HCT116 (cell line): ENCODE measurements at regions not wholly inside any gene's neighbourhood (a gene's known extent, or its start where the extent isn't known, plus 50 kb on each side); places are given as distances from the start of the nearest gene placed in this dataset.
A peak's percentile ranks its signal among the peaks of the same experiment; 100 is the strongest.

Experiments
- ATAC-seq: fragments of 200-7000 bp; cut with Tn5 transposase; 2 replicates; pipeline ENCODE4 v1.9.1; 2020; ENCODE audit warnings: mild to moderate bottlenecking, moderate library complexity
- BruUV-seq: library from RNA; stranded (reverse); fragments of 400-500 nt; replicated peaks from 2 replicates; lab custom pipeline; 2021; lab: Mats Ljungman, UMichigan
- CTCF ChIA-PET: fragments of 300-600 bp; sonication (Branson Sonifier 250); formaldehyde crosslinking; loops from one replicate; lab custom pipeline; 2021; ENCODE audit warnings: antibody characterized with exemption; lab: Charles Lee
- POLR2A ChIA-PET: fragments of 300-600, 350-600 bp; sonication (Branson Sonifier 250); formaldehyde crosslinking; loops from one replicate; lab custom pipeline; 2021; ENCODE audit warnings: antibody characterized with exemption; lab: Charles Lee
- RAD21 ChIA-PET, 2 experiments: fragments of 300-600 bp; sonication (Branson Sonifier 250); formaldehyde crosslinking; loops; one replicate each; lab custom pipeline; 2023; ENCODE audit warnings: low total read pairs in 2 of 2; ENCODE audit not compliant: uncharacterized antibody in 2 of 2, unreplicated experiment in 2 of 2, low non-redundant PET in 1 of 2; lab: Charles Lee
- DNase-seq: peaks from one replicate; pipeline ENCODE4 v3.0.0-alpha.2; 2010; ENCODE audit warnings: low read depth, low spot score
- H2AFZ ChIP-seq: fragments of 200-600 bp; shearing (Covaris generic), sonication (generic); 2 replicates; pipeline ENCODE4 v1.6.1; 2017; ENCODE audit warnings: low read depth, mixed run types, mixed read lengths, antibody characterized with exemption, low read length; ENCODE audit not compliant: poor library complexity, severe bottlenecking
- H3K27ac ChIP-seq: 2 replicates; pipeline ENCODE4 v1.5.1; 2012; ENCODE audit warnings: low read depth, low read length
- H3K27me3 ChIP-seq: fragments of 200-600 bp; sonication (generic); 2 replicates; pipeline ENCODE4 v1.6.1; 2016; ENCODE audit warnings: mixed run types, low read length, mixed read lengths; ENCODE audit not compliant: insufficient read depth
- H3K36me3 ChIP-seq, 2 experiments: fragments of 200-500 bp in 1 of 2; fragments of 200-600 bp in 1 of 2; sonication (Bioruptor generic) in 1 of 2; sonication (generic) in 1 of 2; 2 replicates each; pipeline versions ENCODE4 v1.5.1 to v1.6.1; 2014 to 2016; ENCODE audit warnings: low read length in 2 of 2, inconsistent platforms in 1 of 2, mixed read lengths in 1 of 2, mixed run types in 1 of 2; ENCODE audit not compliant: insufficient read depth in 2 of 2, control insufficient read depth in 1 of 2
- H3K4me1 ChIP-seq, 2 experiments: fragments of 200-600 bp in 1 of 2; sonication (generic) in 1 of 2; 2 replicates each; pipeline versions ENCODE4 v1.5.1 to v1.6.1; 2012 to 2017; ENCODE audit warnings: low read length in 2 of 2, inconsistent platforms in 1 of 2, mild to moderate bottlenecking in 1 of 2, mixed read lengths in 1 of 2, mixed run types in 1 of 2, moderate library complexity in 1 of 2; ENCODE audit not compliant: insufficient read depth in 2 of 2, control insufficient read depth in 1 of 2
- H3K4me2 ChIP-seq: fragments of 200-600 bp; sonication (generic); 2 replicates; pipeline ENCODE4 v1.6.1; 2017; ENCODE audit warnings: mixed run types, low read length, mixed read lengths
- H3K4me3 ChIP-seq, 2 experiments: fragments of 200-600 bp in 1 of 2; sonication (generic) in 1 of 2; replicated peaks in 1 of 2; 2 replicates each; pipeline ENCODE4 v1.5.1; 2011 to 2016; ENCODE audit warnings: low read length in 2 of 2, control low read depth in 1 of 2, low read depth in 1 of 2, mild to moderate bottlenecking in 1 of 2, mixed read lengths in 1 of 2, mixed run types in 1 of 2
- H3K79me2 ChIP-seq: fragments of 200-600 bp; sonication (generic); 2 replicates; pipeline ENCODE4 v1.6.1; 2017; ENCODE audit warnings: mild to moderate bottlenecking, mixed run types, low read length, moderate library complexity, mixed read lengths; ENCODE audit not compliant: insufficient read depth
- H3K9ac ChIP-seq: fragments of 200-600 bp; sonication (generic); 2 replicates; pipeline ENCODE4 v1.6.1; 2016; ENCODE audit warnings: low read length, mixed read lengths
- H3K9me2 ChIP-seq: fragments of 200-600 bp; sonication (generic), shearing (Covaris generic); 2 replicates; pipeline ENCODE4 v1.6.1; 2017; ENCODE audit warnings: mixed run types, mild to moderate bottlenecking, moderate library complexity; ENCODE audit not compliant: insufficient read depth
- H3K9me3 ChIP-seq, 2 experiments: fragments of 200-500 bp in 1 of 2; fragments of 200-600 bp in 1 of 2; sonication (Bioruptor generic) in 1 of 2; sonication (generic) in 1 of 2; 2 replicates each; pipeline ENCODE4 v1.6.1; 2014 to 2017; ENCODE audit warnings: low read length in 2 of 2, mixed read lengths in 2 of 2, inconsistent platforms in 1 of 2, low read depth in 1 of 2, mild to moderate bottlenecking in 1 of 2, mixed run types in 1 of 2, moderate library complexity in 1 of 2; ENCODE audit not compliant: control insufficient read depth in 1 of 2, insufficient read depth in 1 of 2
- H4K20me1 ChIP-seq: fragments of 200-600 bp; sonication (generic), shearing (Covaris generic); 2 replicates; pipeline ENCODE4 v1.6.1; 2017; ENCODE audit warnings: mixed run types, mild to moderate bottlenecking, moderate library complexity; ENCODE audit not compliant: insufficient read depth
- CBX3 ChIP-seq: IDR thresholded peaks from 2 replicates; pipeline ENCODE4 v1.6.1; 2012; ENCODE audit warnings: low read depth
- CEBPB ChIP-seq: IDR thresholded peaks from 2 replicates; pipeline ENCODE4 v1.6.1; 2012; ENCODE audit warnings: low read depth
- CTCF ChIP-seq, 3 experiments: fragments of 200-600 bp in 1 of 3; sonication (generic) in 1 of 3; IDR thresholded peaks in 2 of 3; conservative IDR thresholded peaks in 1 of 3; 2 replicates each; pipeline ENCODE4 v1.5.1; 2012 to 2017; ENCODE audit warnings: low read depth in 2 of 3, low read length in 2 of 3, antibody characterized with exemption in 1 of 3, borderline replicate concordance in 1 of 3, control low read depth in 1 of 3, mild to moderate bottlenecking in 1 of 3, mixed read lengths in 1 of 3, mixed run types in 1 of 3, moderate library complexity in 1 of 3; ENCODE audit not compliant: insufficient read depth in 1 of 3
- EZH2 ChIP-seq: fragments of 200-600 bp; sonication (generic); IDR thresholded peaks from 2 replicates; pipeline ENCODE4 v1.6.1; 2017; ENCODE audit warnings: antibody characterized with exemption, mixed run types
- FOSL1 ChIP-seq: IDR thresholded peaks from 2 replicates; pipeline ENCODE4 v1.6.1; 2012; ENCODE audit warnings: low read depth
- JUND ChIP-seq: IDR thresholded peaks from 2 replicates; pipeline ENCODE4 v1.6.1; 2012
- MAX ChIP-seq: IDR thresholded peaks from 2 replicates; pipeline ENCODE4 v1.6.1; 2012
- POLR2A ChIP-seq: IDR thresholded peaks from 2 replicates; pipeline ENCODE4 v1.7.0; 2011; ENCODE audit warnings: borderline replicate concordance; ENCODE audit not compliant: insufficient read depth, insufficient read length; ENCODE audit errors: extremely low read depth
- POLR2AphosphoS5 ChIP-seq: IDR thresholded peaks from 2 replicates; pipeline ENCODE4 v1.6.1; 2011; ENCODE audit warnings: mild to moderate bottlenecking, low read depth, low read length, moderate library complexity
- REST ChIP-seq: IDR thresholded peaks from 2 replicates; pipeline ENCODE4 v1.6.1; 2012; ENCODE audit warnings: low read depth
- TCF7L2 ChIP-seq: IDR thresholded peaks from 2 replicates; pipeline ENCODE4 v1.7.0; 2011; ENCODE audit warnings: borderline replicate concordance, inconsistent platforms; ENCODE audit not compliant: insufficient read depth, insufficient read length; ENCODE audit errors: extremely low read depth
- YY1 ChIP-seq: IDR thresholded peaks from 2 replicates; pipeline ENCODE4 v1.6.1; 2011; ENCODE audit warnings: low read length, low read depth, moderate library complexity, mild to moderate bottlenecking; ENCODE audit not compliant: insufficient replicate concordance; ENCODE audit errors: extremely low read depth
- intact Hi-C: fragments of 100-400 bp; cut with micrococcal nuclease; formaldehyde crosslinking; loops from 2 replicates; pipeline ENCODE4 v1.10.0; 2022

- Histone ChIP-seq H3K4me1 (peaks cover 6 to 10% of the 10 kb centered on the region in 2 experiments), H3K27ac (no peak overlapping the region), H3K9ac (no peak overlapping the region), H3K27me3 (peaks cover 19% of the 10 kb centered on the region), H3K9me2 (no peaks in the 10 kb centered on the region), H3K4me2 (peak overlapping the region; percentile 13; the same call in 1 of the 2 replicates), H4K20me1 (no peaks in the 10 kb centered on the region), H3K4me3 (no peak overlapping the region), H2AFZ (no peak overlapping the region), H3K79me2 (no peaks in the 10 kb centered on the region), H3K9me3 (no peaks in the 10 kb centered on the region), H3K36me3 (no peaks in the 10 kb centered on the region)
- no peak for DNase-seq
- intact Hi-C loops, result no loop called here
- peak; percentile 87 for ATAC-seq
- RAD21 ChIA-PET, result no interaction called here
- BruUV-seq, result no TSS peak
- POLR2A ChIA-PET, result interaction anchor here (0.6 kb wide), 1 partner anchor 352 kb away, joined by 4 read pairs; no protein-coding TSS in a partner anchor
- CTCF ChIA-PET, result interaction anchor here (2.1 kb wide), 1 partner anchor 23 kb away, joined by 6 read pairs; no protein-coding TSS in a partner anchor
- TF ChIP-seq CEBPB, result no peak
- TF ChIP-seq CTCF (IDR thresholded peaks at IDR 0.05 in 2 of 3, conservative IDR thresholded peaks at IDR 0.05 in 1 of 3; ENCODE audit: borderline replicate concordance in 1 of 3, insufficient read depth in 1 of 3, low read depth in 2 of 3, low read length in 2 of 3), result no peak
- TF ChIP-seq TCF7L2, result peak; percentile 59
These were observed 142.9 kb upstream of the MYOCD start for GRCh38 chr17:12522743-12523183.

- Histone ChIP-seq H3K9me3 (no peaks in the 10 kb centered on the region), H3K36me3 (no peaks in the 10 kb centered on the region), H3K9ac (no peak overlapping the region), H3K4me3 (no peak overlapping the region), H2AFZ (no peak overlapping the region), H3K4me2 (peak overlapping the region; percentile 13; the same call in 1 of the 2 replicates), H3K79me2 (no peaks in the 10 kb centered on the region), H4K20me1 (no peaks in the 10 kb centered on the region), H3K27ac (no peak overlapping the region), H3K9me2 (no peaks in the 10 kb centered on the region), H3K27me3 (peaks cover 19% of the 10 kb centered on the region), H3K4me1 (peaks cover 6 to 10% of the 10 kb centered on the region in 2 experiments)
- CTCF ChIA-PET, result interaction anchor here (2.1 kb wide), 1 partner anchor 23 kb away, joined by 6 read pairs; no protein-coding TSS in a partner anchor
- DNase-seq (no peak), ATAC-seq (no peak)
- intact Hi-C loops, result no loop called here
- POLR2A ChIA-PET, result interaction anchor here (0.6 kb wide), 1 partner anchor 353 kb away, joined by 4 read pairs; no protein-coding TSS in a partner anchor
- RAD21 ChIA-PET, result no interaction called here
- no TSS peak for BruUV-seq
- TF ChIP-seq MAX, result no peak
- no peak for TF ChIP-seq FOSL1
- no peak for TF ChIP-seq POLR2AphosphoS5
- no peak for TF ChIP-seq POLR2A
- no peak for TF ChIP-seq YY1
- TF ChIP-seq EZH2, result no peak
- no peak for TF ChIP-seq JUND
- no peak for TF ChIP-seq CBX3
- no peak for TF ChIP-seq REST
These were observed 142.4 kb upstream of the MYOCD start for GRCh38 chr17:12523244-12523643.
